ENCODE measurements at regions not wholly inside any gene's neighbourhood (a gene's known extent, or its start where the extent isn't known, plus 50 kb on each side); places are given as distances from the start of the nearest gene placed in this dataset.

- DNase-seq = no peak
Observed at GRCh38 chr6:100944644-100945043, 63.5 kb upstream of the ASCC3 start.

- DNase-seq = no peak
Observed at GRCh38 chr6:100946021-100946540, 65.0 kb upstream of the ASCC3 start.

- DNase-seq = no peak
Observed at GRCh38 chr6:100946711-100947110, 65.6 kb upstream of the ASCC3 start.

- no peak for DNase-seq
Observed at GRCh38 chr6:100948381-100949133, 67.4 kb upstream of the ASCC3 start.

GRCh38 chr6:100952006-100952405 is 70.9 kb upstream of the ASCC3 start:
- no peak for DNase-seq

GRCh38 chr6:100959280-100959679 is 78.2 kb upstream of the ASCC3 start:
- no peak for DNase-seq

GRCh38 chr6:100962466-100962865 is 81.3 kb upstream of the ASCC3 start:
- DNase-seq = no peak

- no peak for DNase-seq
Observed at GRCh38 chr6:100965067-100965466, 83.9 kb upstream of the ASCC3 start.

GRCh38 chr6:100968949-100969348 is 87.8 kb upstream of the ASCC3 start:
- DNase-seq = no peak

GRCh38 chr6:100979267-100979666 is 98.1 kb upstream of the ASCC3 start:
- DNase-seq = no peak

- DNase-seq = no peak
Observed at GRCh38 chr6:100980949-100981348, 99.8 kb upstream of the ASCC3 start.

- no peak for DNase-seq
Observed at GRCh38 chr6:100986921-100987320, 105.8 kb upstream of the ASCC3 start.

- no peak for DNase-seq
Observed at GRCh38 chr6:100987556-100987955, 106.4 kb upstream of the ASCC3 start.

- DNase-seq = peak in 1 of 2 experiments; percentile 0
Observed at GRCh38 chr6:100988391-100988984, 107.4 kb upstream of the ASCC3 start.

GRCh38 chr6:100990070-100990469 is 108.9 kb upstream of the ASCC3 start:
- no peak for DNase-seq

- DNase-seq = no peak
Observed at GRCh38 chr6:100996409-100996808, 115.3 kb upstream of the ASCC3 start.

- DNase-seq = no peak
Observed at GRCh38 chr6:100998111-100998510, 117.0 kb upstream of the ASCC3 start.

- DNase-seq = no peak
Observed at GRCh38 chr6:100999034-100999597, 118.0 kb upstream of the ASCC3 start.

GRCh38 chr6:101000341-101000740 is 119.2 kb upstream of the ASCC3 start:
- DNase-seq = no peak

GRCh38 chr6:101001012-101001411 is 119.9 kb upstream of the ASCC3 start:
- DNase-seq = no peak

- no peak for DNase-seq
Observed at GRCh38 chr6:101001607-101002006, 120.5 kb upstream of the ASCC3 start.

GRCh38 chr6:101003075-101003474 is 121.9 kb upstream of the ASCC3 start:
- DNase-seq = no peak

- no peak for DNase-seq
Observed at GRCh38 chr6:101011186-101011585, 130.1 kb upstream of the ASCC3 start.

GRCh38 chr6:101013612-101014195 is 132.6 kb upstream of the ASCC3 start:
- no peak for DNase-seq

All from NCI-H446 (cell line).